ENCODE measurements at regions not wholly inside any gene's neighbourhood (a gene's known extent, or its start where the extent isn't known, plus 50 kb on each side); places are given as distances from the start of the nearest gene placed in this dataset.

- no peak for TF ChIP-seq CTCF (IDR thresholded peaks at IDR 0.05 in 2 of 3, conservative IDR thresholded peaks at IDR 0.05 in 1 of 3; ENCODE audit: borderline replicate concordance in 1 of 3, insufficient read depth in 1 of 3, low read depth in 2 of 3, low read length in 2 of 3)
Measured at GRCh38 chr17:54814371-54814770, 86.3 kb upstream of the TOM1L1 start (continued).

GRCh38 chr17:54834086-54834485 lies 66.6 kb upstream of the TOM1L1 start:
- no peak overlapping the region for H3K27ac ChIP-seq (ENCODE audit: low read depth, low read length)
- no peak overlapping the region for H3K4me3 ChIP-seq (replicated peaks in 1 of 2; ENCODE audit: low read depth in 1 of 2, low read length in 2 of 2)
- ChIA-PET RAD21 (ENCODE audit: low non-redundant PET in 1 of 2, low total read pairs in 2 of 2, uncharacterized antibody in 2 of 2, unreplicated experiment in 2 of 2) (no interaction called here), POLR2A (no interaction called here), CTCF (no interaction called here)
- BruUV-seq (replicated peaks): no TSS peak
- H3K9ac ChIP-seq (ENCODE audit: low read length): no peak overlapping the region
- TF ChIP-seq POLR2A (IDR thresholded peaks at IDR 0.05; ENCODE audit: borderline replicate concordance, extremely low read depth, insufficient read depth, insufficient read length) (no peak), MAX (IDR thresholded peaks at IDR 0.05) (no peak)
- no peak for ATAC-seq
- H3K9me2 ChIP-seq (ENCODE audit: insufficient read depth): no peaks in the 10 kb centered on the region
- H3K36me3 ChIP-seq (ENCODE audit: control insufficient read depth in 1 of 2, insufficient read depth in 2 of 2, low read length in 2 of 2): no peaks in the 10 kb centered on the region
- H3K4me2 ChIP-seq (ENCODE audit: low read length): no peak overlapping the region
- H3K4me1 ChIP-seq (ENCODE audit: control insufficient read depth in 1 of 2, insufficient read depth in 2 of 2, low read length in 2 of 2): no peaks in the 10 kb centered on the region
- H3K9me3 ChIP-seq (ENCODE audit: control insufficient read depth in 1 of 2, insufficient read depth in 1 of 2, low read depth in 1 of 2, low read length in 2 of 2): no peaks in the 10 kb centered on the region
- no peak overlapping the region for H2AFZ ChIP-seq (ENCODE audit: low read depth, low read length, poor library complexity, severe bottlenecking)
- intact Hi-C loops (cut with micrococcal nuclease): no loop called here
- DNase-seq (ENCODE audit: low read depth, low spot score): no peak
- H4K20me1 ChIP-seq (ENCODE audit: insufficient read depth): no peaks in the 10 kb centered on the region
- peaks cover 13% of the 10 kb centered on the region for H3K27me3 ChIP-seq (ENCODE audit: insufficient read depth, low read length)
- H3K79me2 ChIP-seq (ENCODE audit: insufficient read depth, low read length): no peaks in the 10 kb centered on the region

GRCh38 chr17:54835015-54835414 lies 65.6 kb upstream of the TOM1L1 start:
- Histone ChIP-seq H3K9me3 (ENCODE audit: control insufficient read depth in 1 of 2, insufficient read depth in 1 of 2, low read depth in 1 of 2, low read length in 2 of 2) (no peaks in the 10 kb centered on the region), H3K4me2 (ENCODE audit: low read length) (no peak overlapping the region), H3K4me3 (replicated peaks in 1 of 2; ENCODE audit: low read depth in 1 of 2, low read length in 2 of 2) (no peak overlapping the region), H3K9me2 (ENCODE audit: insufficient read depth) (no peaks in the 10 kb centered on the region), H4K20me1 (ENCODE audit: insufficient read depth) (no peaks in the 10 kb centered on the region), H3K27me3 (ENCODE audit: insufficient read depth, low read length) (peaks cover 13% of the 10 kb centered on the region), H3K9ac (ENCODE audit: low read length) (no peak overlapping the region), H2AFZ (ENCODE audit: low read depth, low read length, poor library complexity, severe bottlenecking) (no peak overlapping the region), H3K79me2 (ENCODE audit: insufficient read depth, low read length) (no peaks in the 10 kb centered on the region), H3K27ac (ENCODE audit: low read depth, low read length) (no peak overlapping the region), H3K4me1 (ENCODE audit: control insufficient read depth in 1 of 2, insufficient read depth in 2 of 2, low read length in 2 of 2) (no peaks in the 10 kb centered on the region), H3K36me3 (ENCODE audit: control insufficient read depth in 1 of 2, insufficient read depth in 2 of 2, low read length in 2 of 2) (no peaks in the 10 kb centered on the region)
- ChIA-PET CTCF (no interaction called here), RAD21 (ENCODE audit: low non-redundant PET in 1 of 2, low total read pairs in 2 of 2, uncharacterized antibody in 2 of 2, unreplicated experiment in 2 of 2) (no interaction called here), POLR2A (no interaction called here)
- TF ChIP-seq EGR1 (IDR thresholded peaks at IDR 0.05; ENCODE audit: low read depth): no peak
- no peak for TF ChIP-seq YY1 (IDR thresholded peaks at IDR 0.05; ENCODE audit: extremely low read depth, insufficient replicate concordance, low read depth, low read length)
- no peak for TF ChIP-seq ZBTB33 (IDR thresholded peaks at IDR 0.05; ENCODE audit: extremely low read depth, insufficient replicate concordance, low read length)
- TF ChIP-seq ATF3 (IDR thresholded peaks at IDR 0.05): no peak
- TF ChIP-seq CTCF (IDR thresholded peaks at IDR 0.05 in 2 of 3, conservative IDR thresholded peaks at IDR 0.05 in 1 of 3; ENCODE audit: borderline replicate concordance in 1 of 3, insufficient read depth in 1 of 3, low read depth in 2 of 3, low read length in 2 of 3): no peak
- no peak for TF ChIP-seq SIN3A (IDR thresholded peaks at IDR 0.05; ENCODE audit: low read depth)
- TF ChIP-seq RAD21 (IDR thresholded peaks at IDR 0.05; ENCODE audit: low read depth): no peak
- no peak for TF ChIP-seq CBX3 (IDR thresholded peaks at IDR 0.05; ENCODE audit: low read depth)
- TF ChIP-seq JUND (IDR thresholded peaks at IDR 0.05): no peak
- no peak for TF ChIP-seq TCF7L2 (IDR thresholded peaks at IDR 0.05; ENCODE audit: borderline replicate concordance, extremely low read depth, insufficient read depth, insufficient read length)
- no peak for ATAC-seq
- DNase-seq (ENCODE audit: low read depth, low spot score): no peak
- BruUV-seq (replicated peaks): no TSS peak
- intact Hi-C loops (cut with micrococcal nuclease): no loop called here
